ENCODE measurements at regions not wholly inside any gene's neighbourhood (a gene's known extent, or its start where the extent isn't known, plus 50 kb on each side); places are given as distances from the start of the nearest gene placed in this dataset.

DNA sequence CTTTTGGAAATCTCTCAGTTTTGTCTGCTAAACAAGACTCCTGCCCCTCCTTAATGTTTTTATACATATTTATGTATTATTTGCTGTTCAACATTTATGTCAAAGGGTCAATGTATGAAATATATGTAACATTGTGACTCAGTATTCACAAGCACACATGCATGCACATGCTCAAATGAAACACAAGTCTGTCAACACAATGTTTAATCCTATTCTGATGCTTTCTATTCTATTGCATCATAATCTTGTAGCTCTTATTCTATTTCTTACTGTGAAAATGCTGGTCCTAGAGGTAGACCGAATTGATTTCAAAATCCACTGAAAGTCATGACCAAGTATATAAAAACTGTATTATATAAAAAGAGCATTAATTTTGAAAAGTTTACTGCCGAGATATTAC is 1463.3 kb downstream of the C4orf33 start:
- ATAC-seq, result no peak
- DNase-seq (ENCODE audit: low spot score), result no peak
- intact Hi-C loops (cut with DNase I), result no loop called here

DNA sequence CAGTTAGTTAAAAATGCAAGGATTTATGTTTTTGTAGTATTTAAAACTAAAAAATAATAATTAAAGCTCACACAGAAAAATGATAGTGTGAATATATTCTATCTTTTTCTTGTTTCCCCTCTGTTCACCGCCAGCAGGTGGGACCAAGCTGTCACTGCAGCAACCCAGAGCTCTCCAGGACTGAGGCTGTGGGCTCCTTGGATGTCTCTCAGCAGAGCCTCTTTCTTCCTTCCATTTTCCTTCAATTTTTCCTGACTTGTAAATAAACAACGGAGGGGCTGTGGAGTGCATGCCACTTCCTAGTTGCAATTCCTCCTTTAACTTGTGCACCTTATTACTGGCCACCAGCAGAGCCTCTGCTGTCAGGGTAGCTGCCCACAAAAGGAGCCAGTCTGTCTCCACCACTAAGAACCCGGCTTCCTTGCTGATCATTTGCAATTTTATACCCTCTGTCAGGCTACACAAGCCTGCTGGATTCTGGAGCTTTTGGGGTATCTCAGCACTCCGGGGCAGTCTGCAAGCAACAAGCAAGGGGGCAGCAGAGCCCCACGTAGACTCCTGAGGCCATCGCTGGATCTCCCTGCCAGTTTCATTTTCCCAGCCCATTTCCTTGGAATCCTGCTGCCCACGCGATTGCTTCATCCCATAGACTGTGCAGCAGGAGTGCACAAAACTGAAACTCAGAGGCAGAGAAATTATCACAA is 1467.4 kb downstream of the C4orf33 start:
- intact Hi-C loops (cut with DNase I), result no loop called here
- ATAC-seq (peak; percentile 96), DNase-seq (ENCODE audit: low spot score) (peak; percentile 67)

DNA sequence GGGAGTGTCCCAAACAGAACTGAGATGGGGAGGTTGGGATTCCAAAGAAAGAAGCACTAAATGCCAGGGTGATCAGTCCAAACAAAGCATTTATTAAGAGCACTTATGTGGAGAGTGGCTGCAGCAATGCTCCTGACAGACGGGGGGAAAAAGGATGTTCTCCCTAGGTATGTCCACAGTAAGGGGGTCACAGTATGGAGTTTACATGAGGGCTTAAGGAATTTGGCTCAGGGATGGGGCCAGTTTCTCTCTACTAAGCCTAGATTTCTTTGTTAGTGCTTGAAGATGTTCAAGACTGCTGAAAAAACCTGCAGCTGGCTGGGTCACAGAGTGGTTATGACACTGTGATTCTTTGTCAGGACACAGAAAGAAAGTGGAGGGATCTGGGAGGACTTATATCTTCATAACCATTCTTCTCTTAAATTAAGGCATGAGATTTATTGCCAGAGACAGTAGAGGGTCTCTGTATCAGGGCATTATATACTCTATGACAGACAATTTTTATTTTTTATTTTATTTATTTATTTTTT is 1468.0 kb downstream of the C4orf33 start:
- ATAC-seq (peak; percentile 10), DNase-seq (ENCODE audit: low spot score) (no peak)
- intact Hi-C loops (cut with DNase I), result no loop called here

- ATAC-seq, result no peak
- no peak for DNase-seq (ENCODE audit: low spot score)
- intact Hi-C loops (cut with DNase I), result no loop called here
Observed at GRCh38 chr4:130568746-130569145, 1472.8 kb downstream of the C4orf33 start.

DNA sequence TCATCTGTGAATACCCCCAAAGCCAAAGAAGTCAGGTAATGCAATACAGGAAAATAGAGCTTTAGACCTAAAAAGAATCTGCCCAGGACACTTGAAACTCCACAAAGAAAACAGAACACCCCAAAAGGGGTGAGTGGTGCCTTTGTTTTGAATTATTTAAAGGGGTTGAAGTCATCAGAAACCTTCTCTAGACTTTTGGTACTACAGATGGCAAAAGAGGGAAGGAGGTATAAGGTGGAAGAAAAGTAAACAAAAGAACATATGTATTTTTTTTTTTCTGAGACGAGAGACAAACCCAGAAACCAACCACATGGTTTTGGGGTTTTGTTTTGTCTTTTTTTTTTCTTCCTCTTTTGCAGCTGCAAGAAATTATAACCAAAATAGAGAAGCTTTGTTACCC is 1477.8 kb downstream of the C4orf33 start:
- ATAC-seq (no peak), DNase-seq (ENCODE audit: low spot score) (no peak)
- intact Hi-C loops (cut with DNase I), result no loop called here

DNA sequence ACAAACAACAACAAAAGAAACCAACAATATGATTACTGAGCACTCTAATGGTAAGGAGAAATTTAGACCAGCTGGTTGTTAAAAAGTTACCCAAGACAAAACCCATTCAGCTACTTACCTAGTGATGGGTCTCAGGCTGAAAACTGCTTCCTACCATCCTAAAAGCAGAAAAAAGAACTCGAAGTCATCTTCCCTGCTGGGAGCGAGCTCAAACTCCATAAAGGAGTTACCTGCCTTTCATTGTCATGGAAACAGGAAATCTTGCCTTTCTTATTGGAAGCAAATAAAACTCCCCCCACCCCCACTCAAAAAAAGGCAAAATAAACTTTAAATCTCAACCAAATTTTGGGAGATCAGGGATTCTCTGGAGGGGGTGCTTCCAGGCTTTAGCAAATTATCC is 1478.3 kb downstream of the C4orf33 start:
- DNase-seq (ENCODE audit: low spot score), result no peak
- ATAC-seq, result no peak
- intact Hi-C loops (cut with DNase I), result no loop called here

- no peak for ATAC-seq
- DNase-seq (ENCODE audit: low spot score), result no peak
- intact Hi-C loops (cut with DNase I), result no loop called here
Observed at GRCh38 chr4:130576218-130576617, 1480.3 kb downstream of the C4orf33 start.

GRCh38 chr4:130591091-130591490 is 1495.1 kb downstream of the C4orf33 start:
- intact Hi-C loops (cut with DNase I), result no loop called here
- no peak for ATAC-seq

GRCh38 chr4:130600706-130601105 is 1504.8 kb downstream of the C4orf33 start:
- intact Hi-C loops (cut with DNase I), result no loop called here
- no peak for ATAC-seq

More at GRCh38 chr4:130591091-130591490, 1495.1 kb downstream of the C4orf33 start:
- DNase-seq (ENCODE audit: low spot score), result no peak

DNA sequence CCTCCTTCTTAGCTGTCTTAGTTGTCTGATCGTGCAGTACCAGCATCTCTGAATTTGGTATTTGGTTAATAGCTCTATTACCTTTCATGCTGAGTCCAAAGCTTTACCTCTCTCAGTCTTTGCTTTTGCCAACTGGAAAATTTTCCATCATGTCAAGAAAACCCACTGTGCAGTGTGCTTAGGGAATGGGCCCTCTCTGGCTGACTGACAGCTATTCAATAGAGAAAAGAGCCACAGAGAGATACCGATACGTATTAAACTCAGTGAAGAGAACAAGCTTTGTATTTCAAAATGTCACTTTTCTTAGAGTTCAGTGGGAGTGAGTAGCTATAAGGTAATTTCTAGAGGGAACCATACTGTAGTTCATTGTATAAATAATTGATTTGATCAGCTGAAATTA is 1507.1 kb downstream of the C4orf33 start:
- intact Hi-C loops (cut with DNase I), result no loop called here
- ATAC-seq (no peak), DNase-seq (ENCODE audit: low spot score) (no peak)

More at GRCh38 chr4:130600706-130601105, 1504.8 kb downstream of the C4orf33 start:
- DNase-seq (ENCODE audit: low spot score), result no peak

- DNase-seq (ENCODE audit: low spot score) (no peak), ATAC-seq (no peak)
- intact Hi-C loops (cut with DNase I), result no loop called here
Observed at GRCh38 chr4:130608121-130608520, 1512.2 kb downstream of the C4orf33 start.

GRCh38 chr4:130628531-130628930 is 1532.6 kb downstream of the C4orf33 start:
- DNase-seq (ENCODE audit: low spot score) (no peak), ATAC-seq (no peak)
- intact Hi-C loops (cut with DNase I), result no loop called here

DNA sequence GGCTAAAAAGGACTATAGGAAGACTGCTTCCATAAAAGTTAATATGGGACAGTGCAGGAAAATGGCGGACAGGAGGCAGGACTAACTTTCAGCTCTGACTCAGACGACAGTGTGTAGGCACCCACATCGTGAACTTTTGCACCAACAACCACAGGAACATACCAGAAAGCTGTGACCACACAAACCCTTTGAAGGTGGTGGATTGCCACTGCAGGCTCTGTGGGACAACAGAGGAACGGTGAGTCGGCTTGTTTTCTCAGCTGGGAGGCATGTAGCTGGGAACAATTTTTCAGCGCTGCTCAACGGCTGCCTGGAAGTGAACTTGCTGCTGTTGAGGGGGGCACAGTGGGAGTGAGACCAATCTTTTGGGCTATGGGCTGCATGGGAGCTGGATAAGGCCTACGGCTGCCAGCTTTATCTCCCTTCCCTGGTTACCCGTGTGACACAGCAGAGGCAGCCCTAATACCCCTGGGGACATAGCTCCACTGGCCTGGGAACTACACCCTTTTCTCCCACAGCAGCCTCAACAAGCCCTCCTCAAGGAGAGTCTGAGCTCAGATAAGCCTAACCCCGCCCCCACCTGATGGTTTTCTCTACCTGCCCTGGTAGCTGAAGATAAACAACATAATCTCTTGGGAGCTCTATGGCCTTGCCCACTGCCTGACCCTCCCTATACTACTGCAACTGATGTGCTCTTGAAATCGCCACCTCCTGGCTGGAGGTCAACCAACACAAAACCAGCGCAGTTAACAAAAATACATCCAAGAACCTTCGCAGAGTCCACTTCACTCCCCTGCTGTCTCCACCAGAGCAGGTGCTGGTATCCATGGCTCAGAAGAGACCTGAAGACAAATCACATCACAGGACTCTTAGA is 1537.0 kb downstream of the C4orf33 start:
- DNase-seq (ENCODE audit: low spot score), result no peak
- no peak for ATAC-seq
- intact Hi-C loops (cut with DNase I), result no loop called here

- no peak for DNase-seq (ENCODE audit: low spot score)
- intact Hi-C loops (cut with DNase I), result no loop called here
Observed at GRCh38 chr4:130636486-130636885, 1540.5 kb downstream of the C4orf33 start.

DNA sequence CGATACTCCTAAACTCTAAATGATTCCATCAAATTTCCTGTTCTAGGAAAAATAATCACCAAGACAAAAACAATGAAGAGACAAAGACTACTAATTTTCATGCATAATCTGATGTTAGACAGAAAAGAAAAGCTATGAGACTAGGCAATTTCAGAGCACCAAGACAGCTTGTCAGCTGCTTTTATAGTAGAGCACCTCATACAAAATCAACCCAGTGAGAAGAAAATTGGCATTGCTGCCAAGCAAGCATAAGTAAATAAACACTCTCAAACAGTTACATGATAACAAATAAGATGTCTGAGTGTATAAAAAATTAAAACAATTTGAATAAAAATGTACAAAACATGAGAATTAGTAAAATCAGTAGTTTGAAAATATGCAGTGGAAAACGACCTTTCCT is 1544.6 kb downstream of the C4orf33 start:
- intact Hi-C loops (cut with DNase I), result no loop called here
- DNase-seq (ENCODE audit: low spot score) (no peak), ATAC-seq (no peak)

More at GRCh38 chr4:130636486-130636885, 1540.5 kb downstream of the C4orf33 start:
- no peak for ATAC-seq

GRCh38 chr4:130646886-130647285 is 1550.9 kb downstream of the C4orf33 start:
- intact Hi-C loops (cut with DNase I), result no loop called here
- ATAC-seq, result no peak
- no peak for DNase-seq (ENCODE audit: low spot score)

GRCh38 chr4:130648570-130648969 is 1552.6 kb downstream of the C4orf33 start:
- ATAC-seq, result no peak
- no peak for DNase-seq (ENCODE audit: low spot score)
- intact Hi-C loops (cut with DNase I), result no loop called here

- intact Hi-C loops (cut with DNase I), result no loop called here
- ATAC-seq, result no peak
- DNase-seq (ENCODE audit: low spot score), result no peak
Observed at GRCh38 chr4:130653842-130654241, 1557.9 kb downstream of the C4orf33 start.

GRCh38 chr4:130659320-130659719 is 1563.4 kb downstream of the C4orf33 start:
- ATAC-seq (no peak), DNase-seq (ENCODE audit: low spot score) (no peak)
- intact Hi-C loops (cut with DNase I), result no loop called here

- intact Hi-C loops (cut with DNase I), result no loop called here
- ATAC-seq, result no peak
Observed at GRCh38 chr4:130668859-130669258, 1572.9 kb downstream of the C4orf33 start.

More at GRCh38 chr4:130668859-130669258, 1572.9 kb downstream of the C4orf33 start:
- no peak for DNase-seq (ENCODE audit: low spot score)

Data from sciatic nerve (tissue), 2 donors.